B cell (primary cell): ENCODE measurements at regions not wholly inside any gene's neighbourhood (a gene's known extent, or its start where the extent isn't known, plus 50 kb on each side); places are given as distances from the start of the nearest gene placed in this dataset.

Source experiments
- ATAC-seq: fragments of 200-7000 bp; cut with Tn5 transposase; one replicate; pipeline ENCODE4 v1.10.0; 2021; ENCODE audit warnings: low read depth, mild to moderate bottlenecking, moderate number of reproducible peaks, moderate library complexity
- CTCF ChIA-PET: fragments of 350-600 bp; sonication (Branson Sonifier 250); formaldehyde crosslinking; loops from one replicate; lab custom pipeline; 2021; ENCODE audit warnings: antibody characterized with exemption, inconsistent platforms; lab: Charles Lee
- POLR2A ChIA-PET: fragments of 350-600 bp; sonication (Branson Sonifier 250); formaldehyde crosslinking; loops from one replicate; lab custom pipeline; 2021; ENCODE audit warnings: antibody characterized with exemption; lab: Charles Lee
- DNase-seq: peaks from one replicate; pipeline ENCODE4 v3.0.0; 2013
- H2AFZ ChIP-seq: 2 replicates; pipeline ENCODE4 v1.6.1; 2012; ENCODE audit warnings: mild to moderate bottlenecking, low read depth, low read length; ENCODE audit not compliant: insufficient read depth, poor library complexity, severe bottlenecking
- H3K27ac ChIP-seq, 2 donors: 1 replicate in 1 of 2; 2 replicates in 1 of 2; pipeline ENCODE4 v1.5.1; 2012 to 2013; ENCODE audit warnings: low read length in 2 of 2, mild to moderate bottlenecking in 2 of 2, moderate library complexity in 1 of 2
- H3K27me3 ChIP-seq, 4 experiments: fragments of 200-600 bp in 1 of 4; sonication (generic) in 1 of 4; replicated peaks in 1 of 4; 1 replicate in 2 of 4; 2 replicates in 2 of 4; pipeline versions ENCODE4 v1.6.1 to v1.7.0; 2013 to 2016; ENCODE audit warnings: low read length in 3 of 4, mild to moderate bottlenecking in 2 of 4, mixed read lengths in 1 of 4, moderate library complexity in 1 of 4; ENCODE audit not compliant: insufficient read depth in 4 of 4, control insufficient read depth in 3 of 4; ENCODE audit errors: control extremely low read depth in 1 of 4
- H3K36me3 ChIP-seq, 2 experiments: replicated peaks in 1 of 2; 1 replicate in 1 of 2; 2 replicates in 1 of 2; pipeline versions ENCODE4 v1.6.1 to v1.7.1; 2013; ENCODE audit warnings: low read length in 1 of 2; ENCODE audit not compliant: insufficient read depth in 2 of 2, control insufficient read depth in 1 of 2; ENCODE audit errors: control extremely low read depth in 1 of 2, extremely low read depth in 1 of 2
- H3K4me1 ChIP-seq, 2 donors: fragments of 200-600 bp in 1 of 2; sonication (generic) in 1 of 2; 1 replicate in 1 of 2; 2 replicates in 1 of 2; pipeline versions ENCODE4 v1.5.1 to v1.6.1; 2013 to 2017; ENCODE audit warnings: low read length in 2 of 2; ENCODE audit not compliant: control insufficient read depth in 2 of 2, insufficient read depth in 2 of 2
- H3K4me2 ChIP-seq: replicated peaks from 2 replicates; pipeline ENCODE3; 2012; ENCODE audit warnings: mild to moderate bottlenecking, low read depth, low read length; ENCODE audit not compliant: poor library complexity, severe bottlenecking
- H3K4me3 ChIP-seq, 5 experiments: fragments of 200-600 bp in 1 of 5; sonication (generic) in 1 of 5; 1 replicate in 3 of 5; 2 replicates in 2 of 5; pipeline versions ENCODE4 v1.5.1 to v1.7.0; 2011 to 2016; ENCODE audit warnings: low read length in 4 of 5, mild to moderate bottlenecking in 4 of 5, low read depth in 2 of 5, control low read depth in 1 of 5, moderate library complexity in 1 of 5; ENCODE audit not compliant: insufficient read depth in 1 of 5; ENCODE audit errors: control extremely low read depth in 1 of 5, extremely low read depth in 1 of 5
- H3K79me2 ChIP-seq: fragments of 200-600 bp; sonication (generic); one replicate; pipeline ENCODE4 v1.6.0; 2016; ENCODE audit warnings: low read length; ENCODE audit not compliant: control insufficient read depth, insufficient read depth
- H3K9ac ChIP-seq: fragments of 200-600 bp; sonication (generic); 2 replicates; pipeline ENCODE4 v1.6.1; 2017; ENCODE audit warnings: mild to moderate bottlenecking, low read length, moderate library complexity
- H3K9me3 ChIP-seq, 3 donors: one replicate each; pipeline versions ENCODE4 v1.6.1 to v1.7.1; 2013; ENCODE audit warnings: low read length in 2 of 3; ENCODE audit not compliant: control insufficient read depth in 2 of 3, insufficient read depth in 1 of 3; ENCODE audit errors: control extremely low read depth in 1 of 3
- H4K20me1 ChIP-seq: 2 replicates; pipeline ENCODE4 v1.6.0; 2012; ENCODE audit warnings: mild to moderate bottlenecking, low read length; ENCODE audit not compliant: insufficient read depth, control insufficient read depth, poor library complexity, severe bottlenecking
- H3K27ac Mint-ChIP-seq: one replicate; pipeline ENCODE4 v1.8.0; 2021; ENCODE audit warnings: mixed read lengths
- H3K27me3 Mint-ChIP-seq: one replicate; pipeline ENCODE4 v1.8.0; 2021; ENCODE audit warnings: mixed read lengths
- H3K4me1 Mint-ChIP-seq: one replicate; pipeline ENCODE4 v1.8.0; 2021; ENCODE audit warnings: mixed read lengths
- H3K4me3 Mint-ChIP-seq: one replicate; pipeline ENCODE4 v1.8.0; 2021; ENCODE audit warnings: mixed read lengths
- H3K9me3 Mint-ChIP-seq: one replicate; pipeline ENCODE4 v1.8.0; 2022; ENCODE audit warnings: mixed read lengths; ENCODE audit not compliant: insufficient read depth
- EZH2 ChIP-seq: IDR thresholded peaks from 2 replicates; pipeline ENCODE4 v1.6.1; 2012; ENCODE audit warnings: borderline replicate concordance, low read depth, mild to moderate bottlenecking, moderate library complexity, low read length; ENCODE audit not compliant: insufficient read depth, poor library complexity, severe bottlenecking
- WGBS: methylation state at CpG from one replicate; pipeline ENCODE4 v1.1.5; 2013; ENCODE audit warnings: missing lambda C conversion rate; ENCODE audit not compliant: insufficient coverage; 5-methylcytosine and 5-hydroxymethylcytosine counted together
- intact Hi-C: fragments of 100-400 bp; cut with micrococcal nuclease; formaldehyde crosslinking; loops from one replicate; pipeline ENCODE4 v1.10.0; 2022
- TF ChIP-seq, protein P1 (sequence below): fragments of 200-600 bp; IDR thresholded peaks from one replicate; pipeline ENCODE4 v1.8.0; 2022; ENCODE audit warnings: antibody characterized with exemption, mild to moderate bottlenecking

DNA sequence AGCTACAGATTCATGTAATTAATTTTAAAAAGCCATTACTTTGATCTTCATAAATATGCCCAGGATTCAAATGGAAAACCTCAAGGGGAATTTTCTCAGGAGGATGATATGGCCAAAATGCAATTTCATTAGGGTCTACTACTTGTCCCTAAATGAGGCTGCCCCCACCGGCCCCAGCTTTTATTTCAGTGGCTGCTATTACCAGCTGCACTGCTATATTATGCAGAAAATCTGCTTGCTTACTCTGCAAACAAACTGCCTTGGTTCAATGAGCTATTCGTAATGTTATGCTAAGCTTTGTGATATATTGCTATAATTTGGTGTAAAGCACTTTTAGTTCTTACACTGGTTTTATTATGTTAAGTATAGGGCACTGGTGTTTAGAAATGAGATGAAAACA, 137.3 kb upstream of the TMTC4 start:
- Histone ChIP-seq H2AFZ (no peak overlapping the region), H4K20me1 (no peaks in the 10 kb centered on the region), H3K4me2 (no peak overlapping the region), H3K27me3 (no peaks in the 10 kb centered on the region), H3K4me3 (no peak overlapping the region), H3K9me3 (no peaks in the 10 kb centered on the region), H3K79me2 (no peaks in the 10 kb centered on the region), H3K36me3 (no peaks in the 10 kb centered on the region), H3K4me1 (no peaks in the 10 kb centered on the region), H3K27ac (no peak overlapping the region), H3K9ac (no peak overlapping the region)
- Mint-ChIP-seq H3K4me1 (no peaks in the 10 kb centered on the region), H3K27me3 (peaks cover 15% of the 10 kb centered on the region), H3K4me3 (no peak overlapping the region), H3K27ac (no peak overlapping the region), H3K9me3 (no peaks in the 10 kb centered on the region)
- TF ChIP-seq, protein P1, sequence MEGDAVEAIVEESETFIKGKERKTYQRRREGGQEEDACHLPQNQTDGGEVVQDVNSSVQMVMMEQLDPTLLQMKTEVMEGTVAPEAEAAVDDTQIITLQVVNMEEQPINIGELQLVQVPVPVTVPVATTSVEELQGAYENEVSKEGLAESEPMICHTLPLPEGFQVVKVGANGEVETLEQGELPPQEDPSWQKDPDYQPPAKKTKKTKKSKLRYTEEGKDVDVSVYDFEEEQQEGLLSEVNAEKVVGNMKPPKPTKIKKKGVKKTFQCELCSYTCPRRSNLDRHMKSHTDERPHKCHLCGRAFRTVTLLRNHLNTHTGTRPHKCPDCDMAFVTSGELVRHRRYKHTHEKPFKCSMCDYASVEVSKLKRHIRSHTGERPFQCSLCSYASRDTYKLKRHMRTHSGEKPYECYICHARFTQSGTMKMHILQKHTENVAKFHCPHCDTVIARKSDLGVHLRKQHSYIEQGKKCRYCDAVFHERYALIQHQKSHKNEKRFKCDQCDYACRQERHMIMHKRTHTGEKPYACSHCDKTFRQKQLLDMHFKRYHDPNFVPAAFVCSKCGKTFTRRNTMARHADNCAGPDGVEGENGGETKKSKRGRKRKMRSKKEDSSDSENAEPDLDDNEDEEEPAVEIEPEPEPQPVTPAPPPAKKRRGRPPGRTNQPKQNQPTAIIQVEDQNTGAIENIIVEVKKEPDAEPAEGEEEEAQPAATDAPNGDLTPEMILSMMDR = no peak
- no peak for TF ChIP-seq EZH2
- ChIA-PET CTCF (no interaction called here), POLR2A (no interaction called here)
- no CpG with 5 or more reads among the region's 2 CpGs for WGBS
- intact Hi-C loops = no loop called here
- ATAC-seq = no peak
- no peak for DNase-seq

DNA sequence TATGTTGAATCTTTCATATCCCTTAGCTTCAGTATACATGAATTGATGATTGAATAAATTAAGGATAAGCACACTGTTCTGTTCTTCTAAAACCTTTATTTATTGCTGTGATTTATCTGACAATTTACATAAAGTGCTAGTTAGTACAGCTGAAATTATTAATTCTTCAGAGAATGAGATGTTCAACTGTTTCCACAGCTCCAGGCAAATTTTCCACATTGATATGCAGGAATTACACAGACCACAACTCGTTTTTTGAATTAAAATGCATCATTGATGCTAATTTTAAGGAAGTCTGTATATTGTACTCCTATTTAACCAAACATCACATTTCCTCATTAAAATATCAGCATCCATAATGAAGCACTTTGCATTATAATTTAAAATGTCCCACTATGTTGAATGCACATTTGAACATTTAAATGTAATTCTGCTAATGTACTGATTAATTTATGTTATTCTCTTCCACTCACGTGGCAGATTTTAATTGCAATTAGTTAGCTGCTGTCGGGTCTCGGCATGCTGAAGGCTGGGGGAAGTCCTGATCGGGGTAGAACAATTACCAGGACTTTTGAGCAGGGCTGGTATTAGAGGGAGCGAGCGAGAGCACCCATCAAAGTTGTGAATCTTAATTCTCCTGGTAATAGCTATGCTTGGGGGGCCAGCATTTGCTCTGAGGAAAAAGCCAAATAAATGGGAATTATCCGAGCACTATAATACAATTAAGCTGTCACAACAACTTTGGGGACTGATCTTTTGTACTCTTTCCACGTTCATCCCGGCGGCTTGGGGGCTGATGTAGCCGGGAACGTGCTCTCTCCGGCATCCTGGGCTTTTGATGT, 136.7 kb upstream of the TMTC4 start:
- Histone ChIP-seq H3K4me3 (no peak overlapping the region), H3K79me2 (no peaks in the 10 kb centered on the region), H3K9me3 (no peaks in the 10 kb centered on the region), H3K9ac (no peak overlapping the region), H3K4me1 (no peaks in the 10 kb centered on the region), H4K20me1 (no peaks in the 10 kb centered on the region), H3K36me3 (no peaks in the 10 kb centered on the region), H3K27ac (no peak overlapping the region), H2AFZ (no peak overlapping the region), H3K4me2 (no peak overlapping the region), H3K27me3 (no peaks in the 10 kb centered on the region)
- Mint-ChIP-seq H3K9me3 (no peaks in the 10 kb centered on the region), H3K4me1 (no peaks in the 10 kb centered on the region), H3K27ac (no peak overlapping the region), H3K27me3 (peaks cover 15% of the 10 kb centered on the region), H3K4me3 (no peak overlapping the region)
- 77% methylated on average over 7 of the region's 14 CpGs for WGBS
- no peak for ATAC-seq
- intact Hi-C loops = no loop called here
- TF ChIP-seq, protein P1 = no peak
- TF ChIP-seq EZH2 = no peak
- ChIA-PET CTCF (no interaction called here), POLR2A (no interaction called here)
- DNase-seq = no peak
